ENCODE measurements at regions not wholly inside any gene's neighbourhood (a gene's known extent, or its start where the extent isn't known, plus 50 kb on each side); places are given as distances from the start of the nearest gene placed in this dataset.
"Not testable (repeated sequence)": the region's sequence is repeated elsewhere in the genome, so short reads cannot be mapped to it uniquely, and the experiment has no call there.

GRCh38 chr12:17007442-17008040 is 401.6 kb upstream of the LMO3 start:
- TF ChIP-seq, protein P1, sequence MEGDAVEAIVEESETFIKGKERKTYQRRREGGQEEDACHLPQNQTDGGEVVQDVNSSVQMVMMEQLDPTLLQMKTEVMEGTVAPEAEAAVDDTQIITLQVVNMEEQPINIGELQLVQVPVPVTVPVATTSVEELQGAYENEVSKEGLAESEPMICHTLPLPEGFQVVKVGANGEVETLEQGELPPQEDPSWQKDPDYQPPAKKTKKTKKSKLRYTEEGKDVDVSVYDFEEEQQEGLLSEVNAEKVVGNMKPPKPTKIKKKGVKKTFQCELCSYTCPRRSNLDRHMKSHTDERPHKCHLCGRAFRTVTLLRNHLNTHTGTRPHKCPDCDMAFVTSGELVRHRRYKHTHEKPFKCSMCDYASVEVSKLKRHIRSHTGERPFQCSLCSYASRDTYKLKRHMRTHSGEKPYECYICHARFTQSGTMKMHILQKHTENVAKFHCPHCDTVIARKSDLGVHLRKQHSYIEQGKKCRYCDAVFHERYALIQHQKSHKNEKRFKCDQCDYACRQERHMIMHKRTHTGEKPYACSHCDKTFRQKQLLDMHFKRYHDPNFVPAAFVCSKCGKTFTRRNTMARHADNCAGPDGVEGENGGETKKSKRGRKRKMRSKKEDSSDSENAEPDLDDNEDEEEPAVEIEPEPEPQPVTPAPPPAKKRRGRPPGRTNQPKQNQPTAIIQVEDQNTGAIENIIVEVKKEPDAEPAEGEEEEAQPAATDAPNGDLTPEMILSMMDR (IDR thresholded peaks at IDR 0.05): not testable (repeated sequence)
- TF ChIP-seq EZH2 (IDR thresholded peaks at IDR 0.05; ENCODE audit: borderline replicate concordance, insufficient read depth, low read depth, low read length, poor library complexity, severe bottlenecking): not testable (repeated sequence)

All from B cell (primary cell).